NCI-H460 (cell line): ENCODE measurements at regions not wholly inside any gene's neighbourhood (a gene's known extent, or its start where the extent isn't known, plus 50 kb on each side); places are given as distances from the start of the nearest gene placed in this dataset.
A peak's percentile ranks its signal among the peaks of the same experiment; 100 is the strongest.
"Not testable (repeated sequence)": the region's sequence is repeated elsewhere in the genome, so short reads cannot be mapped to it uniquely, and the experiment has no call there.

Experiments used
- DNase-seq: peaks from one replicate; pipeline ENCODE4 v3.0.0-alpha.2; 2016; ENCODE audit warnings: low read depth; ENCODE audit errors: extremely low read depth

GRCh38 chr2:78677774-78678173 lies 347.7 kb upstream of the REG3G start:
- no peak for DNase-seq

- DNase-seq = no peak
These were observed 344.1 kb upstream of the REG3G start for GRCh38 chr2:78681386-78681785.

GRCh38 chr2:78682781-78683180 lies 342.7 kb upstream of the REG3G start:
- DNase-seq = no peak

- no peak for DNase-seq
These were observed 338.8 kb upstream of the REG3G start for GRCh38 chr2:78686625-78687153.

GRCh38 chr2:78699696-78700095 lies 325.8 kb upstream of the REG3G start:
- no peak for DNase-seq

- DNase-seq = no peak
These were observed 324.0 kb upstream of the REG3G start for GRCh38 chr2:78701546-78701945.

GRCh38 chr2:78707776-78708386 lies 317.6 kb upstream of the REG3G start:
- DNase-seq = no peak

GRCh38 chr2:78710632-78711375 lies 314.7 kb upstream of the REG3G start:
- DNase-seq = no peak

GRCh38 chr2:78715293-78715692 lies 310.2 kb upstream of the REG3G start:
- DNase-seq = no peak

GRCh38 chr2:78718024-78718423 lies 307.5 kb upstream of the REG3G start:
- no peak for DNase-seq

- DNase-seq = no peak
These were observed 307.0 kb upstream of the REG3G start for GRCh38 chr2:78718473-78718872.

GRCh38 chr2:78721355-78722033 lies 304.0 kb upstream of the REG3G start:
- peak; percentile 4 for DNase-seq

- DNase-seq = no peak
These were observed 291.3 kb upstream of the REG3G start for GRCh38 chr2:78734221-78734620.

GRCh38 chr2:78739282-78739681 lies 286.2 kb upstream of the REG3G start:
- DNase-seq = no peak

- DNase-seq = no peak
These were observed 275.9 kb upstream of the REG3G start for GRCh38 chr2:78749638-78750037.

- DNase-seq = no peak
These were observed 275.3 kb upstream of the REG3G start for GRCh38 chr2:78750219-78750618.

GRCh38 chr2:78754930-78755329 lies 270.6 kb upstream of the REG3G start:
- no peak for DNase-seq

- DNase-seq = no peak
These were observed 268.3 kb upstream of the REG3G start for GRCh38 chr2:78757191-78757590.

- no peak for DNase-seq
These were observed 267.9 kb upstream of the REG3G start for GRCh38 chr2:78757640-78758039.

GRCh38 chr2:78758765-78759164 lies 266.7 kb upstream of the REG3G start:
- DNase-seq = not testable (repeated sequence)

GRCh38 chr2:78766459-78766858 lies 259.0 kb upstream of the REG3G start:
- no peak for DNase-seq

- DNase-seq = no peak
These were observed 257.5 kb upstream of the REG3G start for GRCh38 chr2:78768016-78768415.
